ENCODE measurements at regions not wholly inside any gene's neighbourhood (a gene's known extent, or its start where the extent isn't known, plus 50 kb on each side); places are given as distances from the start of the nearest gene placed in this dataset.

DNA sequence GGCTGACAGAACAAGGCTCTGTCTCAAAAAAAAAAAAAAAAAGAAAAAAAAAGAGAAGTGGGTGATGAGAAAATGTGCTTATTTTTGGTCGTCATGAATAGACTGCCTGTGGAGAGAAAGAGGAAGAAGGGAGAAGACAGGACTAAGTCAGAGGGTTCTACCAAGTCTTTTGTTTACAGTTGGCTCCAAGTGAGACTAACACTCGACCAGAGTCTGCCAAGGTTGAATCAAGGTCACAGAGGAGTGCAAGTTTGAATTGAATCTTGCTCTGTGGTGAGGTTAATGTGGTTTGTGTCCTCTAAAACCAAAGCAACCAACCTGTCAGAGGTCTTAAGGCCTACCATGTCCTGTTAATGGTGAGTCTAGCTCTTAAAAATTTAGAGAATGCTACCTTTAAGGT, 334.1 kb upstream of the GRM7 start:
- no peak for FAIRE-seq

DNA sequence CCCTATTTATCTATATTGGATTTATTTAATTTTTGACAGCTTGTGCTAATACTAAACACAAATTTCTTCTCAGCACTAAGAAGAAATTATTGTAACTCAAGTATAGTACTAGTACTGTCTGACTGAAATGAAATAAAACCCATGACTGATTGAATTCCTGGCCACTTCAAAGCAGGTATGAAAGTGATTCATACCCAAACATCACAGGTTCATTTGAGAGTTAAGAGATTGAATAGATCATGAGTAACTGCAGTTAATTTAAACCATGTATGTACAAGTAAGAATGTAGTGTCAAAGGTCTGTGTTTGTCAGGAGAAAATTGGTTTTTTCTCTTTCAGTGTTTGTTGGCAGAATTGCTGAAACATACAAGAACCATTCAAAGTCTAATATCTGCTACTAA, 332.0 kb upstream of the GRM7 start:
- FAIRE-seq: no peak

DNA sequence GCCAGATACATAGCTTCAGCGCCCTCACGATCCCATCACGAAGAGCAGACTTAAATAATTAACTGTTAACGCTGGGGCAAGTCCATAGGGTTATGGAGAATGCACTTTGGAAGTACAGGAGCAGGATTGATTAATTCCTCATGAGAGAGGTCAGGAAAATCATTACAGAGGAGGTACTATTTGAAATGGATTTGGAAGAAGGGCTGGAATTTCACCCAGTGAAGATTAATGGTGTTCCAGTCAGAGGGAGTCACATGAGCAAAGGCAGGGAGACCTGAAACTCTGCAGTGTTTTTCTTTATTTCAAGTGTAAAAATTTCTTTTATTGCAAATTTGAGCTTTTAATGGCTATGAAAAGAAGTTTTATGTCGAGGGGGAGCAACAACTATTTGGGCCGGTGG, 329.8 kb upstream of the GRM7 start:
- FAIRE-seq: no peak

DNA sequence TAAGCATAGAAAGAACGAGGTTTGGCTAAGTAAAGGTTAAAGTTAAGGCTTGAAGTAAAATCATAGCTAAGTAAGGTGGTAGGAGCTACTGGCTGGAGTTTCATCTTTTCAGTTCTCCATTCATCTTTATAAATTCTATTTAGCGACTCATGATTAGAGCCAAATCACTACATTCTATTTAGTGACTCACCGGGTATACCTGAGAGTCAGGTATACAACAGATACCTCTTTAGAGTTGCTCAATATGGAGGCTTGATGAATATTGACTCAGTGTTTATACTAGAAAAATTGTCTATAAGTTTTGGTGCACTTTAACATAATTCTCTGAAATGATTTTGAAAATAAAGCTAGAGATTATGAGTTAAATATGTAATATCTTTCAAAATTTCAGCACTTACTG, 328.8 kb upstream of the GRM7 start:
- FAIRE-seq: no peak

DNA sequence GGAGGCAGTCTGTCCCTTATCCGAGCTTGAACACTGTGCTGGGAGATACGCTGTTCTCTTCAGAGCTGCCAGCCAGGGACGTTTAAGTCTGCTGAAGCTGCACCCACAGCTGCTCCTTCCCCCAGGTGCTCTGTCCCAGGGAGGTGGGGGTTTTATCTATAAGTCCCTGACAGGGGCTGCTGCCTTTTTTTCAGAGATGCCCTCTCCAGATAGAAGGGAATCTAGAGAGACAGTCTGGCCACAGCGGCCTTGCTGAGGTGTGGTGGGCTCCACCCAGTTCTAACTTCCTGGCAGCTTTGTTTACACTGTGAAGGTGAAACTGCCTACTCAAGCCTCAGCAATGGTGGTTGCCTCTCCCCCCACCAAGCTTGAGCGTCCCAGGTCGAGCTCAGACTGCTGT, 319.9 kb upstream of the GRM7 start:
- no peak for FAIRE-seq

DNA sequence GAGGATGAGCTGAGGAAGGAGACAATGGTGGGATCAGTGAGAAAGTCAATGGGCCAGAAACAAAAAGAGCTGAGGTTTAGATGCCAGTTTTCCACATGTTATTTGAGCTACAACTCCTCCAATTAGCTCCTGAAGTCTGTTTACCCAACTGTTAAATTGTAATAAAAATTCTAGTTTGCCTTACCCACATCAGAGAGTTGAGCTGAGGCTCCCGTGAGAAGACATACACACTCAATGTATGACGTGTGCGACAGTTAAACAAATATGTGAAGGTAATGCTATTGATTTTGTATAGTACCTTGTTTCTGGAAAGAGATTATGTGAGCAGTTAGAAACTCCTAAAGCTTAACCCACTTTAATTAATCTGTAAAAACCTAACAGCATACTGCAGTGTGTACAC, 318.1 kb upstream of the GRM7 start:
- no peak for FAIRE-seq

DNA sequence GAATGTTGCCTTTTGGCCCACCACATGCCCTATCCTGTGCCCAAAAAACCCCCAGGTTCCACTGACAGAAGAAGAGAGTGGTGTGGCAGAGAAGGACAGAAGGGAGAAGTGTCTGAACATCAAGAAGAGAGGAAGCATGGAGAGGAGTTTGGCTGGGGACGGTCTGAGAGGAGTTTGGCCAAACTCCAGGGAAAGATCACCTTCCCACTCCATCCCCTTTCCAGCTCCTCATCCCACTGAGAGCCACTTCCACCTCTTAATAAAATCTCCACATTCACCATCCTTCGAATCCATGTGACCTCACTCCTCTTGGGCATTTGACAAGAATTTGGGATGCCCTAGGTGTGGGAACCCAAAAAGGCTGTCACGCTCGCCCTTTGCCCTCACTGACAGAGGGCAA, 311.6 kb upstream of the GRM7 start:
- no peak for FAIRE-seq

DNA sequence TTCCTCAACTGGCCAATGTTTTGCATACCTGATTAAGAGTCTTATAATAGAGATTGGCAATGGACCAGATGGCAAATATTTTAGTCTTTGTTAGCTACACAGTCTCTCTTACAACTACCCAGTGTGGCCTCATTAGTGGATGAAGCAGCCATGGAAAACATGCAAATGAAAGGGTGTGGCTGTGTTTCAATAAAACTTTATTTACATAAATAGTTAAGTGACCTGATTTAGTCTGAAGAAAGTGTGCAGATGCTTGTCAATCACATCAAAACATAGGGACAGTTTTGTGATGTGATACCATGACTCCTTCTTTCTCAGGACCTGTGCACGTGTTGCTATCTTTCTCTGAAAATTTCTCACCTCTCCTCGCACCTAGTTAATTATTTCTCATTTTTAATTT, 309.8 kb upstream of the GRM7 start:
- FAIRE-seq: no peak

DNA sequence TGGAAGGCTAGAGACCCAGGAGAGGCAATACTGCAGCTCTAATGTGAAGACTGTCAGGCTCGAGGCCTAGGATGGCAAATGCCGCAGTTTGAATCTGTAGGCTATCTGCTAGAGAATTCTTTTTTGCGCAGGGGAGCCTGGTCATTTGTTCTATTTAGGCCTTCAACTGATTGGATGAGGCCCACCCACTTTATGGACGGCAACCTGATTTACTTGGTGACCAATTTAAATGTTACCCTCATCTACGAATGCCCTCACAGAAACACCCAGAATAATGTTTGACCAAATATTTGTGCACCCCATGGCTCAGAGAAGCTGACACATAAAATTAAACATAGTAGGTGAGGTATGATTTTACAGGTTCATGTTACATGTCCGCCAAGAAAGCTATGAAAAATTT, 300.7 kb upstream of the GRM7 start:
- FAIRE-seq: no peak

DNA sequence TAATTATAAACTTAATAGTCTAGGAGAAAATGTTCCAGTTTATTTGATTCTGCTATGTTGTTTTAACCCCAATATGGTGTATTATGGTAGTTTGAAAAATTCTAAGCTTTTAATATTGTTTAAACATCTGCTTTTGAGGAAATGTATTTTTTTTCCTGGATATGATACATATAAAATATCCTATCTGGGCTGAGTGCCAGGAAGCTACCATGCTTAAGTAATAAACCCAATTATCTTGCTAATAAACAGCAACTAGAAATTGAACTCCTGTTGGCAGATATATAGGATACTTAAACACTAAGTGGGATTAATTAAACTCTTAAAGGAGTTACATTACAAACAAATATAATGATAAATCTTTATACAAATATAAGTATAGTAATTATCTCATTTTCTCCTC, 293.7 kb upstream of the GRM7 start:
- FAIRE-seq: no peak

DNA sequence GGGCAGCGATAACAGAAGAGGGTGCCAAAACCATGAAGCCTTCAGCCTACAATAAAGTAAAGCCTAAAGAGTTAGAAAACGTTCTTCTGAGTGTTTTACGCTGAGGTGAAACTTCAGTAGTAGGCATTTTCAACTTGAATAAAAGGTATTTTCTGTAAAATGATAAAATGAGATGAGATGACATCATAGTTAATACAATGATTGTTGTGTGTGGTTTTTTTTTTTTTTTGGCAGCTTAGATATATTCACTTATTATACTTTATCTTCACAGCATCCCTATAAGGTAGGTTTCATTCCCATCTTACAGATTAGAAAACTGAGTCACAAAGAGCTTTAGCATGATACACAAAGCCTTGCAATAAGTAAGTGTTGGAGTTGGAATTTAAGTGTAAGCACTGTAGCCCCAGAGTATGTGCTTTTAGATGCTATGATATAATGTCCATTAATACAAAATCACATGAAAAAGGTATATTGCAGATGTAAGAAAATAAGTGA, 291.9 kb upstream of the GRM7 start:
- FAIRE-seq: no peak

DNA sequence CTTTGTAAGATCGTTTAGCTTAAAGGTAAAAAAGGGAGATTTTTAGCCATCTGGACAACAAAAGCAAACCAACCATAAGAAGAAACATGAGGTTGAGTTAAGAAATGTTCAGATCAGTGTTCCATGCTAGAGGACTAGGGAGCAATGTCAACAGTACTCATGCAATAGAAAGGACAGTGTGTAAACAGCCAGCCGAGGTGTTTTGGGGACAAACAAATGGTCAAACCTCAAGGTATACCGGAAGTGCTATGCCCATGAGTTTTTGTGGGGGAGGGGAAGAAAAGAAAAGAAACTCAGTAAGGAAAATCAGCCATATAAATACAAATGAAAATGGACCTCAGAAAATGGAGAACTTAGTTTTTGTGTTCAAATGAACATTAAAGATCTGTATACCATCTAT, 289.5 kb upstream of the GRM7 start:
- no peak for FAIRE-seq

DNA sequence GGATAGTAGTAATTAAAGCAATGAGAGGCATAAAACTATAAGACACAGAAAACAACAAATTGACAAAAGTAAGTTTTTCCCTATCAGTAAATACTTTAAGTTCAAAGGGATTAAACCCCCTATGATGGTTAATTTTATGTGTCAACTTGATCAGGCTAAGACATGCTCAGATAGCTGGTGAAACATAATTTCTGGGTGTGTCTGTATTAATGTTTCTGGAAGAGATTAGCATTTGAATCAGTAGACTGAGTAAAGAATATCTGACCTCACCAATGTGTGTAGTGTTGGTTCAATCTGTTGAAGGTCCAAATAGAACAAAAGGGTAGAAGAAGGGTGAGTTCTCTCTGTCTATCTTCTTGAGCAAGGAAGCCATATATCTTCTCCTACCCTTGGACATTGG, 283.3 kb upstream of the GRM7 start:
- no peak for FAIRE-seq

DNA sequence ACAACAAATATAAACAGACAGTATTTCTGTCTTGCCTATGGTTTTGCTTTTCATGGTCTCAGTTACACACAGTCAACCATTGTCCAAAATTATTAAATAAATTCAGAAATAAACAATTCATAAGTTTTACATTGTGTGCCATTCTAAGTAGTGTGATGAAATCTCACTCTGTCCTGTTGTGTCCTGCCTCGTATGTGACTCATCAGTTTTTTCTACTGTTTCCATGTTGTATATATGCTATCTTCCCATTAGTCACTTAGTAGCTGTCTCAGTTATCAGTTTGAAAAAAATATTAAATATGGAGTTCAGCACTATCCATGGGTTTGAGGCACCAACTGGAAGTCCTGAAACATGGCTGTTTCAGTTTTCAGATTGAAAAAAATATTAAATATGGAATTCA, 282.4 kb upstream of the GRM7 start:
- FAIRE-seq: no peak

DNA sequence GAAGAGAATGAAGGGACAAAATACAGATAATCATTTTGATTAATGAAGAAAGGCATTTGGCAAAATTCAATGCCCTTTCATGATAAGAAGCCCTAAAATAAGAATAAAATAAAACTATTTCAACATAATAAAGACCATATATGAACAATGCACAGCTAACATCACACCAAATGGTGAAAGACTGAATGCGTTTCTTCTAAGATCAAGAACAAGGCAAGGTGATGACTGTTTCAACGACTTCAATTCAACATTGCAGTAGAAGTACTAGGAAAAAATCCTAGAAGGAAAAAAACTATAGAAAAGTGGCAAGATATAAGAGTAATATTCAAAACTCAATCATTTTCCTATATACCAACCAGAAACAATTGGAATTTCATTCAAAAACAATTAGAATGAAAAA, 280.1 kb upstream of the GRM7 start:
- FAIRE-seq: no peak

DNA sequence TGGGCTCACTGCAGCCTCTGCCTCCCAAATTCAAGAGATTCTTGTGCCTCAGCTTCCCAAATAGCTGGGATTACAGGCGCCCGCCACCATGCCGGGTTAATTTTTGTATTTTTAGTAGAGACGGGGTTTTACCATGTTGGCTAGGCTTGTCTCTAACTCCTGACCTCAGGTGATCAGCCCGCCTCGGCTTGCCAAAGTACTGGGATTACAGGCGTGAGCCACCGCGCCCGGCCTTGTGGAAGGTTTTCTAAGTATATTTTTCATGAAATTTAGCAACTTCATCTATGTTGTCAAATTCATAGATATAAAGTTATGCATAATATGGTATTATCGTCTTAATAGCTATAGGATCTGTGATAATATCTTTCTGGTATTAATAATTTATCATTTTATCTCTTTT, 275.6 kb upstream of the GRM7 start:
- FAIRE-seq: no peak

DNA sequence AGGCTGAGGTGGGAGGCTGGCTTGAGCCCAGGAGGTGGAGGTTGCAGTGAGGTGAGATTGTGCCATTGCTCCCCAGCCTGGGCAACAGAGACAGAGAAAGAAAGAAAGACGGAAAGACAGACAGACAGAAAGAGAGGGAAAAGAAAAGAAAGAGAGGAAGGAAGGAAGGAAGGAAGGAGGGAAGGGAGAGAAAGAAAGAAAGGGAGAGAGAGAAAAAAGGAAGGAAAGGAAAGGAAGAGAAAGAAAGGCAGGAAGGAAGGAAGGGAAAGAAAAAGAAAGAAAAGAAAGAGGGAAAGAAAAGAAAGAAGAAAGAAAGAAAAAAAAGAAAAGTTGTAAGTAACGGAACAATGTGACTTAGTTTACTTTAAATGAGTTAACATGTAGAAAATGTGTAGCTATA, 260.7 kb upstream of the GRM7 start:
- no peak for FAIRE-seq

DNA sequence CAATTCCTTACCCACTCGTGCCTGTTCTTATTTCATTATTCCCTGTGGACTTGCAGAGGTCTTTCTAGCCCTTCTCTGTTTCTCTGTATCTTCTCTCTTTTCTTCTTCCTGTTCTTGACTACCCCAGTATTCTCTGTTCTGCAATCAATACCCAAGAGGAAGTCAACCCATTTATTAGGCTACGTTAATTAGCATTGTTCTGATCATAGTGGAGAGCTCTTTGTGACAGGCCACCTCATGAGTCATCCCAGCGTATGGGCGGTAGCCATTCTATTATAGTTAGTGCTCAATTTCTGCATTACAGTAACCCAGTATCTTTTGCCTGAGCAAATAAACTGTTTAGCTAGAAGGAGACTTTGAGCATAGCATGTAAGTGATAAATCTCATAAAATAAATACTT, 259.5 kb upstream of the GRM7 start:
- FAIRE-seq: no peak

DNA sequence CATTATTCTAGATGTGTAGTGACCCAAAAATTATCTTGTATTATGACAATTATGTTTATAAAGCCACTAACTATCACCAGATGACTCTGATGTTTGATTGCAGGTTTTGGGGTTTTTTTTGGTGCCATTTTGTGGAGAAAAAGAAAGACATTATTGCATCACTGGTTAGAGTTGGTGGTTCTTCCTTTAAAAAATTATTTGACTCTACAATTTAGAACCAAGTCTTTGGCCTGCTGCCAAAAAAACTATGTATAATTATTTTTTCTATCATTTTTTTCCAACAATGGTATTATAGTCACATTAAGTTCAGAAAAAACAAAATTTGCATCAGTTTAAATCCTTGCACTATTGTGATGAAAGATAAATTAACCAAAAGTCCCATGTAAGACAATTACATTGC, 258.6 kb upstream of the GRM7 start:
- no peak for FAIRE-seq

DNA sequence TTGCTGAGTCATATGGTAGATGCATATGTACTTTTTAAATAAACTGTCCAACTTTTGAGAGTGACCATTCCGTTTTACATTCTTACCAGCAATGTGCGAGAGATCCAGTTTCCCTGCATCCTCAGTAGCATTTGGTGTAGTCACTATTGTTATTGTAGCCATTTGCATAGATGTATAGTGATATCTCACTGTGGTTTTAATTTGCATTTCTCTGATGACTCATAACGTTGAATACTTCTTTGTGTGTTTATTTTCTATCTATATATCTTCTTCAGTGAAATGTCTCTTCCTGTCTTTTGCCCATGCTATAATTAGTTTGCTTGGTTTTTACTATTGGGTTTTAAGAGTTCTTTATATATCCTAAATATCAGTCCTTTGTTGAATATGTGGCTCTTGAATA, 255.7 kb upstream of the GRM7 start:
- FAIRE-seq: no peak

DNA sequence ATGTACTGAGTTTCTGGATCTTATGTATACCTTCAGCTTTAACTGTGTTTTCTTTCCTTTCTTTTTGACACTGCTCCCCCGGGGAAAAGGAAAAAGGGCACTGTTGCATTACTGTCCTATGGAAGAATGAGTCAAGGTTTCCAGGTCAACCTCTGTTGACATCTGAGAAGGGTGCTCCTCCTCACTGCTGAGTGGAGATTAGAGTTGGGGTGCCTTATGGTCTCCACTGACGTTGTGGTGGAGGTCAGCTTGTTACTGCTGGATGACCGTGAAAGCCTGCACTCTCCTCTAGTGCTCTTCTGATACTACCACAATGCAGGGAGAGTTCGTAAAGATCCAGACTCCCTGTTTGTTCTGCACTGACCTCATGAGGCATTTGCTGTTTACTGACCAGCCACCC, 252.1 kb upstream of the GRM7 start:
- FAIRE-seq: no peak

DNA sequence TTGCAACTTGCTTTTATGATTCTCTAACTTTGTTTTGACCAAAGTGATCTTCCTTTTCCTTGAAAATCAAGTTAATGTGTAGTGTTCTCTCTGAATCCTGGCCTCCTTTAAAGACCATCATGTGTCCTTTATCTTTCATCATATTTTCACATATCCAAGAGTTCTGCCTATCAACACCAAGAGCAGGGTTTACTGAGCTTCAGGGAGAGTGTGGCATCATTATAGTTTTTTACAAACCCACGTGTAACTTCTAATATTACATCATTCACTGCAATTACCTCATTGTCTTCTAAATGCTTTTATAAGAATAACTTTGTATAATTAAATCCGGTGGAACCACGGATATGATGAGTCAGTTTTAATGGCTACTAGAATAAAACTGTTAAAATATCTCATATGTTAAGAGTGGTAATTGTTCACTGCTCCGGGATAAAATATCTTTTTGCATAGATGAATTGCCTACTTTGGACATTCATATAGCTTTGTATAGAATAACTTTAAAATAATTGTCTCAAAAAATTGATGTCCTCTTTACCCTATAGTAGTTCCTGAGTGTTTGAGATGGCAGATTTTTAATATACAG, 248.8 kb upstream of the GRM7 start:
- no peak for FAIRE-seq

DNA sequence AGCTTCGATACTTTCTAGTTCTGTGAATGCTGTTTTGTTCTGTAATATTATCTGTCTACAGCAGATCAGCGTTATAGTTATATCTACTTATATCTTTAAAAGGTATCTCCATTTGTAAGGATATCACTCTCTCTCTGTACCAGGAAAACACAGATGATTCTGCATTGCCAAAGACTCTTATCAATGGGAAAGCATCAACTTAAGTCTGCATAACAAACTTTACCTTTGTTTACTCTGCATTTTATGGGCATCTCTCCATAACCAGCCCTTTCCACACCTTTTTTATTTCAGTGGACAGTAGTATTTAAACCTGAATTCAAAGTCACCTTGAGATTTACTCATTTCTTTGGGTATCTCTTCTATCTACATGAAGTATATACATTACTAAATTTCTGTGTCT, 238.7 kb upstream of the GRM7 start:
- FAIRE-seq: no peak

DNA sequence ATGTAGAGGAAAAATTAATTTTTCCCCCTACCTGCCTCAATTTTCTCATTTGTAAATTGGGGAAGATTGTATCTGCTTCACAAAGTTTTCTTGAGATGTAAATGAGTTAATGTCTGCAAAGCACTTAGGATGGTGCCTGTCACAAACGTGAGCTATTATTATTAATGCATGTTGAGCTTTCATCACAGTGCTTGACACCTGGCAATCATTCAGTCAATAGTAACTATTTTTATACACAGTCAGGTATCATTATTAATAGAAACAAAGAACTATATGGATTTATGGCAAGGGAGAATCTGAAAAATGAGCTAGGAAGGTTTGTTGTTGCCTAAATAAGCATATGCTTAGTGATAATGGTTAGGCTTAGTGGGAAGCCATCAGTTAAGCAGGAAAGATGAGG, 238.2 kb upstream of the GRM7 start:
- no peak for FAIRE-seq

DNA sequence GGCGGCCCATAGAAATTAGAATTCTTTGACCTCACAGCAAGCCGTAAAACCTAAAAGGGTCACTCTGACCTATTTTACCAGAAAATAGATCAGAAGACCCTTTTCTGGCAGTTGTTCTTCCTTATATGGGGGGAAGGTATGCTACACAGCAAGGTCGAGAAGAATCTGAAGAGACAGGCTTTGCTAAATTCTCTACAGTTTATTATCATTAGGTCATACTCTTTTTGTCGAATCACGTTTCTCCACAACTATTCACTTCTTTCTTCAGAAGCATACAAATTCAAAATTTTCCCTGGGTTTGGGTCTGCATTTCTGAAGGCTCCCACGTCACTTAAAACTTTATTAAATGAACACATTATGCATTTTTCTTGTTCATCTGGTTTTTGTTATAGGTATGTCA, 229.5 kb upstream of the GRM7 start:
- FAIRE-seq: no peak

DNA sequence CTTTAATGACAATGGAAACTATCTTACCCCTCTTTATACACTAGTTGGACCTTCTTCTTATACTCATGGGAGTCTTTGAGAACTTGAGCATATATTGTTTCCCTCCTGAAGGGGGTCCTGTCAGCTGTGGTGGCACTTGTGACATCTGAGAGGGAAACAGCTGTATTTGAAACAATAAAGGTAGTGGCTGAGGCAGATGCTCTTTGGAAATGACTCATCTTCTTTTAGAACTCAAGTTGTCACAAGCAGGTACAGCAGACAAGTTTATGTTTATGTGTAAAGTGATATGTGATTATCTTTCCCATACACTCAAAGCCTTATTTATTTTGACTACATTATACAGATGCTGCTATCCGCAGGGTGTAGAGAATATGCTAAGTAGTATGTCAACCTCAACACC, 220.0 kb upstream of the GRM7 start:
- no peak for FAIRE-seq

Measured in colon (tissue), 2 donors.